Bronchial epithelial cell (primary cell): ENCODE measurements at regions not wholly inside any gene's neighbourhood (a gene's known extent, or its start where the extent isn't known, plus 50 kb on each side); places are given as distances from the start of the nearest gene placed in this dataset.

Experiments
- DNase-seq: peaks from one replicate; pipeline ENCODE4 v3.0.0-alpha.2; 2010; ENCODE audit warnings: low read depth
- FAIRE-seq: peaks from 2 replicates; lab custom pipeline; 2011; peaks lifted over from hg19 to GRCh38; lab: Jason Lieb, UNC
- H3K27me3 ChIP-seq: 2 replicates; pipeline ENCODE4 v1.5.1; 2011; ENCODE audit warnings: low read length; ENCODE audit not compliant: control insufficient read depth, insufficient read depth
- H3K36me3 ChIP-seq: 2 replicates; pipeline ENCODE4 v1.5.1; 2011; ENCODE audit warnings: low read length; ENCODE audit not compliant: control insufficient read depth, insufficient read depth
- H3K4me3 ChIP-seq: 2 replicates; pipeline ENCODE4 v1.5.1; 2011; ENCODE audit warnings: mild to moderate bottlenecking, low read depth, low read length, control low read depth
- CTCF ChIP-seq: IDR thresholded peaks from 2 replicates; pipeline ENCODE4 v1.5.1; 2011; ENCODE audit warnings: mild to moderate bottlenecking, moderate library complexity, low read length, control low read depth, inconsistent platforms; ENCODE audit not compliant: insufficient read depth, severe bottlenecking

- FAIRE-seq = no peak
- no peaks in the 10 kb centered on the region for H3K36me3 ChIP-seq
- DNase-seq = no peak
- H3K4me3 ChIP-seq = no peak overlapping the region
- no peaks in the 10 kb centered on the region for H3K27me3 ChIP-seq
- no peak for TF ChIP-seq CTCF
These were observed 387.4 kb upstream of the CADM1 start for GRCh38 chr11:115891581-115891980.

GRCh38 chr11:115890500-115890899 is 386.3 kb upstream of the CADM1 start:
- Histone ChIP-seq H3K27me3 (no peaks in the 10 kb centered on the region), H3K4me3 (no peak overlapping the region), H3K36me3 (no peaks in the 10 kb centered on the region)
- TF ChIP-seq CTCF = no peak
- FAIRE-seq = no peak
- no peak for DNase-seq

- no peaks in the 10 kb centered on the region for H3K27me3 ChIP-seq
- no peaks in the 10 kb centered on the region for H3K36me3 ChIP-seq
- DNase-seq (no peak), FAIRE-seq (no peak)
- H3K4me3 ChIP-seq = no peak overlapping the region
- TF ChIP-seq CTCF = no peak
These were observed 385.5 kb upstream of the CADM1 start for GRCh38 chr11:115889712-115890111.

GRCh38 chr11:115887727-115888126 is 383.5 kb upstream of the CADM1 start:
- no peak overlapping the region for H3K4me3 ChIP-seq
- no peak for DNase-seq
- FAIRE-seq = no peak
- no peak for TF ChIP-seq CTCF
- no peaks in the 10 kb centered on the region for H3K36me3 ChIP-seq
- H3K27me3 ChIP-seq = no peaks in the 10 kb centered on the region

GRCh38 chr11:115887316-115887715 is 383.1 kb upstream of the CADM1 start:
- no peaks in the 10 kb centered on the region for H3K27me3 ChIP-seq
- no peak overlapping the region for H3K4me3 ChIP-seq
- no peak for FAIRE-seq
- DNase-seq = no peak
- no peak for TF ChIP-seq CTCF
- no peaks in the 10 kb centered on the region for H3K36me3 ChIP-seq

GRCh38 chr11:115886422-115886733 is 382.2 kb upstream of the CADM1 start:
- no peaks in the 10 kb centered on the region for H3K36me3 ChIP-seq
- no peak for FAIRE-seq
- H3K4me3 ChIP-seq = no peak overlapping the region
- no peaks in the 10 kb centered on the region for H3K27me3 ChIP-seq
- DNase-seq = no peak
- TF ChIP-seq CTCF = no peak
